ENCODE measurements at regions not wholly inside any gene's neighbourhood (a gene's known extent, or its start where the extent isn't known, plus 50 kb on each side); places are given as distances from the start of the nearest gene placed in this dataset.

- ChIA-PET POLR2A (ENCODE audit: low non-redundant PET) (no interaction called here), CTCF (no interaction called here)
- DNase-seq (ENCODE audit: low spot score), result no peak
- no TSS peak for BruUV-seq (replicated peaks)
- Histone ChIP-seq H3K4me3 (ENCODE audit: low read depth, low read length, poor library complexity, severe bottlenecking) (no peak overlapping the region), H3K4me1 (ENCODE audit: insufficient read depth, low read length, poor library complexity, severe bottlenecking) (no peaks in the 10 kb centered on the region), H3K36me3 (ENCODE audit: insufficient read depth, low read length, poor library complexity, severe bottlenecking) (no peaks in the 10 kb centered on the region), H3K27ac (ENCODE audit: low read depth, low read length, poor library complexity, severe bottlenecking) (no peak overlapping the region), H3K27me3 (replicated peaks; ENCODE audit: insufficient read depth, low read depth, low read length, poor library complexity) (no peaks in the 10 kb centered on the region), H3K9me3 (ENCODE audit: low read depth, low read length, poor library complexity, severe bottlenecking) (no peaks in the 10 kb centered on the region)
- TF ChIP-seq CTCF (conservative IDR thresholded peaks at IDR 0.05; ENCODE audit: low read depth, low read length), result no peak
- no peak for TF ChIP-seq EZH2 (IDR thresholded peaks at IDR 0.05; ENCODE audit: borderline replicate concordance, low read depth, low read length, poor library complexity, severe bottlenecking)
- intact Hi-C loops (cut with micrococcal nuclease; ENCODE audit: unreplicated experiment), result no loop called here
Measured at GRCh38 chr2:67596871-67597270, 199.7 kb downstream of the ETAA1 start.

GRCh38 chr2:67599561-67599960 lies 202.4 kb downstream of the ETAA1 start:
- no peaks in the 10 kb centered on the region for H3K4me1 ChIP-seq (ENCODE audit: insufficient read depth, low read length, poor library complexity, severe bottlenecking)
- no peaks in the 10 kb centered on the region for H3K27me3 ChIP-seq (replicated peaks; ENCODE audit: insufficient read depth, low read depth, low read length, poor library complexity)
- no peak overlapping the region for H3K4me3 ChIP-seq (ENCODE audit: low read depth, low read length, poor library complexity, severe bottlenecking)
- intact Hi-C loops (cut with micrococcal nuclease; ENCODE audit: unreplicated experiment), result no loop called here
- no peak overlapping the region for H3K27ac ChIP-seq (ENCODE audit: low read depth, low read length, poor library complexity, severe bottlenecking)
- H3K9me3 ChIP-seq (ENCODE audit: low read depth, low read length, poor library complexity, severe bottlenecking), result no peaks in the 10 kb centered on the region
- ChIA-PET POLR2A (ENCODE audit: low non-redundant PET) (interaction anchor here (0.7 kb wide), 1 partner anchor 129 kb away, joined by 3 read pairs; no protein-coding TSS in a partner anchor), CTCF (no interaction called here)
- TF ChIP-seq CTCF (conservative IDR thresholded peaks at IDR 0.05; ENCODE audit: low read depth, low read length) (no peak), EZH2 (IDR thresholded peaks at IDR 0.05; ENCODE audit: borderline replicate concordance, low read depth, low read length, poor library complexity, severe bottlenecking) (no peak)
- no peaks in the 10 kb centered on the region for H3K36me3 ChIP-seq (ENCODE audit: insufficient read depth, low read length, poor library complexity, severe bottlenecking)
- DNase-seq (ENCODE audit: low spot score), result no peak
- no TSS peak for BruUV-seq (replicated peaks)

- Histone ChIP-seq H3K4me1 (ENCODE audit: insufficient read depth, low read length, poor library complexity, severe bottlenecking) (no peaks in the 10 kb centered on the region), H3K27ac (ENCODE audit: low read depth, low read length, poor library complexity, severe bottlenecking) (no peak overlapping the region), H3K27me3 (replicated peaks; ENCODE audit: insufficient read depth, low read depth, low read length, poor library complexity) (no peaks in the 10 kb centered on the region), H3K36me3 (ENCODE audit: insufficient read depth, low read length, poor library complexity, severe bottlenecking) (no peaks in the 10 kb centered on the region), H3K4me3 (ENCODE audit: low read depth, low read length, poor library complexity, severe bottlenecking) (no peak overlapping the region), H3K9me3 (ENCODE audit: low read depth, low read length, poor library complexity, severe bottlenecking) (no peaks in the 10 kb centered on the region)
- ChIA-PET POLR2A (ENCODE audit: low non-redundant PET) (no interaction called here), CTCF (no interaction called here)
- intact Hi-C loops (cut with micrococcal nuclease; ENCODE audit: unreplicated experiment), result no loop called here
- TF ChIP-seq EZH2 (IDR thresholded peaks at IDR 0.05; ENCODE audit: borderline replicate concordance, low read depth, low read length, poor library complexity, severe bottlenecking), result no peak
- TF ChIP-seq CTCF (conservative IDR thresholded peaks at IDR 0.05; ENCODE audit: low read depth, low read length), result no peak
- DNase-seq (ENCODE audit: low spot score), result peak; percentile 18
- no TSS peak for BruUV-seq (replicated peaks)
Measured at GRCh38 chr2:67600222-67600871, 203.2 kb downstream of the ETAA1 start.
